ENCODE measurements at regions not wholly inside any gene's neighbourhood (a gene's known extent, or its start where the extent isn't known, plus 50 kb on each side); places are given as distances from the start of the nearest gene placed in this dataset.

DNA sequence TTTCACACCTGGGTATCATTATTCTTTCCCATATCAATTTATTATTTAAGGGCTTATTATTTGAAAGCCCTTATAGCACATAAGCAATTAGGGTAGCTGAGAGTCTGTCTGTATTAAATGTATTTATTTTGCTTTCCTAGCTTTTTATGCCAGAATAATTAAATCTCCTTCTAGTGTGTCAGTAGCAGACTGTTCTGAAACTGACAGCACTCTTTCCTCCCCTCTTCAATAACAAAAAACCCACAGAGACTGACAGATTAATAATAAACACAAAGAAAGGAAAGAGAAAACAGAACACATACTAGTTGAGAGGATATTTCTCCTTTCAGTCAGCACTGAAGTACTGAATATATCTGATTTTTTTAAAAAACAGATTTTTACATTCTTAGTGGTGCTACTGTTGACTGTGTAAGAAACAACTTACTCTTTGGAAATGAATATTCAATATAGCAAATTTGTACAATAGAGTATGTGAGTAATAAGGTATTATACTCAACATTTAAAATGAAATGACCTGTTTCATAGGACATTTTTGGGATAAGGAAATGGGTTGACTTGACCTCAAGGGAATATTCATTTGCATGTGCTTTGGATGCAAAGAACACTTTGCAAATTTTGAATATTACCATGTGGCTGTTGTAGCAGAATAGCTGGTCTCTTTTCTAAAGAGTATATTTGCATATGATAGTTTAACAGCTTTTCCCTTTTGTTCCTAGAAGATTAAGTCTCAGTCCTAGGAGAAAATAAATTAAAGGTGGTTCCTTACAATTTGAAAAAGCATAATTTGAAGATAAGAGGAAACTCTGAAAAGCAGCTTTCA is 208.3 kb downstream of the SPATA31D1 start:
- intact Hi-C loops (cut with DNase I; ENCODE audit: low total_unique reads) (no loop called here), in situ Hi-C loops (cut with MboI; ENCODE audit: low pct_ligation_motif_present in 1 of 4, low pct_unique_long_range_greater_than_20kb in 1 of 4, low sequenced_read_pairs in 3 of 4) (loop anchor here in 1 of 4 donors (25.0 kb wide), 1 partner anchor 110 kb away; no protein-coding TSS in a partner anchor)
- DNase-seq = no peak
- Histone ChIP-seq H3K9me3 (no peaks in the 10 kb centered on the region), H3K36me3 (no peaks in the 10 kb centered on the region), H3K27ac (no peak overlapping the region), H3K4me1 (no peaks in the 10 kb centered on the region), H3K4me3 (no peak overlapping the region), H3K27me3 (no peaks in the 10 kb centered on the region)
- TF ChIP-seq POLR2A (IDR thresholded peaks at IDR 0.05) (no peak), POLR2AphosphoS5 (IDR thresholded peaks at IDR 0.05) (no peak), EP300 (IDR thresholded peaks at IDR 0.05; ENCODE audit: low read depth) (no peak)
- TF ChIP-seq, protein P1, sequence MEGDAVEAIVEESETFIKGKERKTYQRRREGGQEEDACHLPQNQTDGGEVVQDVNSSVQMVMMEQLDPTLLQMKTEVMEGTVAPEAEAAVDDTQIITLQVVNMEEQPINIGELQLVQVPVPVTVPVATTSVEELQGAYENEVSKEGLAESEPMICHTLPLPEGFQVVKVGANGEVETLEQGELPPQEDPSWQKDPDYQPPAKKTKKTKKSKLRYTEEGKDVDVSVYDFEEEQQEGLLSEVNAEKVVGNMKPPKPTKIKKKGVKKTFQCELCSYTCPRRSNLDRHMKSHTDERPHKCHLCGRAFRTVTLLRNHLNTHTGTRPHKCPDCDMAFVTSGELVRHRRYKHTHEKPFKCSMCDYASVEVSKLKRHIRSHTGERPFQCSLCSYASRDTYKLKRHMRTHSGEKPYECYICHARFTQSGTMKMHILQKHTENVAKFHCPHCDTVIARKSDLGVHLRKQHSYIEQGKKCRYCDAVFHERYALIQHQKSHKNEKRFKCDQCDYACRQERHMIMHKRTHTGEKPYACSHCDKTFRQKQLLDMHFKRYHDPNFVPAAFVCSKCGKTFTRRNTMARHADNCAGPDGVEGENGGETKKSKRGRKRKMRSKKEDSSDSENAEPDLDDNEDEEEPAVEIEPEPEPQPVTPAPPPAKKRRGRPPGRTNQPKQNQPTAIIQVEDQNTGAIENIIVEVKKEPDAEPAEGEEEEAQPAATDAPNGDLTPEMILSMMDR (IDR thresholded peaks at IDR 0.05) = no peak

DNA sequence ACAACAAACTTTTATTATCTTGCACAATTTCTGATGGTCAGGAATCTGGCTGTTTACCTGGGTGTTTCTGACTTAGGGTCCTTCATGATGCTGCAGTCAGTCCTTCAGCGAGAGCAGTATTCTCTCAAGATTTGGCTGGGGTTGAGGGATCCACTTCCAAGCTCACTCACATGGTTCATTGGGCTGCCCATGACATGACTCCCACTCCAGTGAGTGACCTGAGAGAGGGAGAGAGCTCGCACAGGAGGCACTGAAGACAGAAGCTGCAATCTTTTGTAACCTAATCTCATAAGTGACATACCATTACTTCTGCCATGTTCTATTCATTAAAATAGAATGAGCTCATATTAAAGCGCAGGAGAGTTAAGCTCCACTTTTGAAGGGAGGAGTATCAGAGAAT is 212.6 kb downstream of the SPATA31D1 start:
- no peaks in the 10 kb centered on the region for H3K9me3 ChIP-seq
- intact Hi-C loops (cut with DNase I; ENCODE audit: low total_unique reads) = no loop called here
- in situ Hi-C loops (cut with MboI; ENCODE audit: low pct_ligation_motif_present in 1 of 4, low pct_unique_long_range_greater_than_20kb in 1 of 4, low sequenced_read_pairs in 3 of 4) = loop anchor here in 1 of 4 donors (25.0 kb wide), 1 partner anchor 111 kb away; no protein-coding TSS in a partner anchor
- TF ChIP-seq EP300 (IDR thresholded peaks at IDR 0.05; ENCODE audit: low read depth) = no peak
- no peak for TF ChIP-seq POLR2A (IDR thresholded peaks at IDR 0.05)
- no peak for TF ChIP-seq POLR2AphosphoS5 (IDR thresholded peaks at IDR 0.05)
- TF ChIP-seq, protein P1 (IDR thresholded peaks at IDR 0.05) = no peak
- no peak for DNase-seq
- H3K36me3 ChIP-seq = no peaks in the 10 kb centered on the region
- no peaks in the 10 kb centered on the region for H3K27me3 ChIP-seq
- H3K4me1 ChIP-seq = no peaks in the 10 kb centered on the region
- H3K27ac ChIP-seq = no peak overlapping the region
- 77 to 100% methylated on average over 1 to 3 of the region's 3 CpGs for WGBS, 2 donors (ENCODE audit: low coverage in 1 of 2)
- H3K4me3 ChIP-seq = no peak overlapping the region

DNA sequence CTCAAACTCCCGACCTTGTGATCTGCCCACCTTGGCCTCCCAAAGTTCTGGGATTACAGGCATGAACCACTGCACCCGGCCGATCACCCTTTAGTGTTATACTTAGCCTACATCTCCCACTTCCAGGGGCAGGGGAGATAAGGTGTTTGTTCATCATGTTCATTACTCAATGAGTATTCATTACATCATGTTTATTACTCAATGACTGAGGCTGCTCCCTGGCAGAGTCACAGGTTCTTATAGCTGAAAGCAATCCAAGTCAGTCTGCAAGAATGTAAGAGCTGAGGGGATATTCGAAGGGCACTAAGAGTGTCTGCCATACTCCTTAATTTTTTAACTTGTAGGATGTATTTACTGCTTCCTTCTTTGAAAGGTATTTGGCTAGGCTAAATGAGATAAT is 214.2 kb downstream of the SPATA31D1 start:
- H3K4me1 ChIP-seq = no peaks in the 10 kb centered on the region
- 73 to 95% methylated on average over 3 to 4 of the region's 4 CpGs for WGBS, 2 donors (ENCODE audit: low coverage in 1 of 2)
- TF ChIP-seq POLR2AphosphoS5 (IDR thresholded peaks at IDR 0.05) = no peak
- no peak for TF ChIP-seq POLR2A (IDR thresholded peaks at IDR 0.05)
- no peak for TF ChIP-seq EP300 (IDR thresholded peaks at IDR 0.05; ENCODE audit: low read depth)
- TF ChIP-seq, protein P1 (IDR thresholded peaks at IDR 0.05) = no peak
- no peaks in the 10 kb centered on the region for H3K36me3 ChIP-seq
- DNase-seq = no peak
- no peaks in the 10 kb centered on the region for H3K27me3 ChIP-seq
- H3K4me3 ChIP-seq = no peak overlapping the region
- in situ Hi-C loops (cut with MboI; ENCODE audit: low pct_ligation_motif_present in 1 of 4, low pct_unique_long_range_greater_than_20kb in 1 of 4, low sequenced_read_pairs in 3 of 4) = loop anchor here in 1 of 4 donors (25.0 kb wide), 1 partner anchor 109 kb away; no protein-coding TSS in a partner anchor
- no peaks in the 10 kb centered on the region for H3K9me3 ChIP-seq
- no peak overlapping the region for H3K27ac ChIP-seq
- intact Hi-C loops (cut with DNase I; ENCODE audit: low total_unique reads) = no loop called here

DNA sequence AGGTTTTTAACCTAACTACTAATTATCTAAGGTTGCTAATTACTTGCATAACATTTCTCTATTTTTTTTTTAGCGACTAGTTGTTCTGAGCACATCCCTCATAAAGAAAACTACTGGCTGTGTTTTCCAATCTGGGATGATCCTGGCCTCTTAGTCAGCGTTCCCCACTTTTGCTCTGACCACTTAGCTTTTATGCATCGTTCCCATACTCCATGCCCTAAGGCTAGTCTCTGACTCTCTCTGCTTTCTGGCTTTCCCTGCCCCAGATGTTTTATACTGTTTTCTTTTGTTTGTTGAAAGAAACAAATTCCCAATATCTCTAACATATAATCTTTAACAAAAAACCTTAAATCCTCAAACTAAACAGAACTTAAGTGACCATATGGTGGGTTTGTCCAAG is 217.9 kb downstream of the SPATA31D1 start:
- H3K27me3 ChIP-seq = no peaks in the 10 kb centered on the region
- intact Hi-C loops (cut with DNase I; ENCODE audit: low total_unique reads) (no loop called here), in situ Hi-C loops (cut with MboI; ENCODE audit: low pct_ligation_motif_present in 1 of 4, low pct_unique_long_range_greater_than_20kb in 1 of 4, low sequenced_read_pairs in 3 of 4) (loop anchor here in 1 of 4 donors (25.0 kb wide), 1 partner anchor 106 kb away; no protein-coding TSS in a partner anchor)
- H3K36me3 ChIP-seq = no peaks in the 10 kb centered on the region
- no peak overlapping the region for H3K4me3 ChIP-seq
- H3K9me3 ChIP-seq = peaks cover 0 to 4% of the 10 kb centered on the region in 2 donors
- no peaks in the 10 kb centered on the region for H3K4me1 ChIP-seq
- DNase-seq = no peak
- WGBS, 2 donors (ENCODE audit: low coverage in 1 of 2) = 70 to 87% methylated on average over 3 of the region's 3 CpGs
- TF ChIP-seq POLR2AphosphoS5 (IDR thresholded peaks at IDR 0.05) (no peak), EP300 (IDR thresholded peaks at IDR 0.05; ENCODE audit: low read depth) (no peak), POLR2A (IDR thresholded peaks at IDR 0.05) (no peak)
- TF ChIP-seq, protein P1 (IDR thresholded peaks at IDR 0.05) = no peak
- no peak overlapping the region for H3K27ac ChIP-seq

All from transverse colon (tissue), 4 donors.